ENCODE measurements at regions not wholly inside any gene's neighbourhood (a gene's known extent, or its start where the extent isn't known, plus 50 kb on each side); places are given as distances from the start of the nearest gene placed in this dataset.

- no peak for TF ChIP-seq CTCF (IDR thresholded peaks at IDR 0.05)
- no peak for TF ChIP-seq POLR2A (IDR thresholded peaks at IDR 0.05)
- TF ChIP-seq EP300 (IDR thresholded peaks at IDR 0.05): no peak
These were observed 116.3 kb downstream of the USP22 start for GRCh38 chr17:20926532-20926931.
